Epithelial cell of proximal tubule (primary cell): ENCODE measurements at regions not wholly inside any gene's neighbourhood (a gene's known extent, or its start where the extent isn't known, plus 50 kb on each side); places are given as distances from the start of the nearest gene placed in this dataset.
"Not testable (repeated sequence)": the region's sequence is repeated elsewhere in the genome, so short reads cannot be mapped to it uniquely, and the experiment has no call there.

ENCODE experiments used
- DNase-seq: peaks from one replicate; pipeline ENCODE4 v3.0.0-alpha.2; 2011; ENCODE audit warnings: low read depth
- H3K4me3 ChIP-seq: 2 replicates; pipeline ENCODE4 v1.5.1; 2011; ENCODE audit warnings: low read depth, mild to moderate bottlenecking, low read length
- TF ChIP-seq, protein P1 (sequence below): conservative IDR thresholded peaks from 2 replicates; pipeline ENCODE4 v1.5.1; 2012; ENCODE audit warnings: low read depth, mild to moderate bottlenecking, low read length

DNA sequence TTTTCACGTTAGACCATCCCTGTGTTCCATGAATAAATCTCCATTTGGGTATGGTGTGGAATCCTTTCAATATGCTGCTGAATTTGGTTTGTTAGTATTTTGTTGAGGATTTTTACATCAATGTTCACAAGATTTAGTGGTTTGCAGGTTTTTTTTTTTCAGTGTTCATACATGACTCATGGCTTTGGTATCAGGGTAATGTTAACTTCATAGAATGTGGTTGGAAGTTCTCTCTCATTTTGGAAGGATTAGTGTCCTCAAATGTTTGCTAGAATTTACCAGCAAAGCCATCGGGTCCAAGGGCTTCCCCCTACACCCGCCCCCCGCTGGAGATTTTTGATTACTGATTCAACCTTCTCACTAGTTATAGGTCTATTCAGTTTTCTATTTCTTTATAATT lies 398.0 kb downstream of the NXPH1 start:
- H3K4me3 ChIP-seq: no peak overlapping the region
- TF ChIP-seq, protein P1, sequence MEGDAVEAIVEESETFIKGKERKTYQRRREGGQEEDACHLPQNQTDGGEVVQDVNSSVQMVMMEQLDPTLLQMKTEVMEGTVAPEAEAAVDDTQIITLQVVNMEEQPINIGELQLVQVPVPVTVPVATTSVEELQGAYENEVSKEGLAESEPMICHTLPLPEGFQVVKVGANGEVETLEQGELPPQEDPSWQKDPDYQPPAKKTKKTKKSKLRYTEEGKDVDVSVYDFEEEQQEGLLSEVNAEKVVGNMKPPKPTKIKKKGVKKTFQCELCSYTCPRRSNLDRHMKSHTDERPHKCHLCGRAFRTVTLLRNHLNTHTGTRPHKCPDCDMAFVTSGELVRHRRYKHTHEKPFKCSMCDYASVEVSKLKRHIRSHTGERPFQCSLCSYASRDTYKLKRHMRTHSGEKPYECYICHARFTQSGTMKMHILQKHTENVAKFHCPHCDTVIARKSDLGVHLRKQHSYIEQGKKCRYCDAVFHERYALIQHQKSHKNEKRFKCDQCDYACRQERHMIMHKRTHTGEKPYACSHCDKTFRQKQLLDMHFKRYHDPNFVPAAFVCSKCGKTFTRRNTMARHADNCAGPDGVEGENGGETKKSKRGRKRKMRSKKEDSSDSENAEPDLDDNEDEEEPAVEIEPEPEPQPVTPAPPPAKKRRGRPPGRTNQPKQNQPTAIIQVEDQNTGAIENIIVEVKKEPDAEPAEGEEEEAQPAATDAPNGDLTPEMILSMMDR: no peak
- DNase-seq: no peak

DNA sequence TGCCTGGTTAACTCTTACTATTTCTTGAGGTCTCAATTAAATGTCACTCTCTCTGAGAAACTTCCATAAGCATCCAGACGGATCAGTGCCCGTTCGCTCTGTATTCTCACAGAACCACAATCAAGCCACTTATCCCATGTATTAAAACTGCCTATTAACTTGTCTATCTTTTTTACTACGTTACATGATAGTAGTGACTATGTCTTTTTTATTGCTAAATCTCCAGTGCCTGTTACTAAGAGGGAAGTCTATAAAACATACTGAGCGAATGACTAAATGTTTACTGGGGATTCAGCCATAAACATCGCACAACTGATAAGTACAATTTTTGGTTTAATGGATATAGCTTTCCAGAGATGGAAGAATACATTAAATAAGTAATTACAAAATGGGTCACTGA lies 399.9 kb downstream of the NXPH1 start:
- no peak overlapping the region for H3K4me3 ChIP-seq
- TF ChIP-seq, protein P1: no peak
- no peak for DNase-seq

DNA sequence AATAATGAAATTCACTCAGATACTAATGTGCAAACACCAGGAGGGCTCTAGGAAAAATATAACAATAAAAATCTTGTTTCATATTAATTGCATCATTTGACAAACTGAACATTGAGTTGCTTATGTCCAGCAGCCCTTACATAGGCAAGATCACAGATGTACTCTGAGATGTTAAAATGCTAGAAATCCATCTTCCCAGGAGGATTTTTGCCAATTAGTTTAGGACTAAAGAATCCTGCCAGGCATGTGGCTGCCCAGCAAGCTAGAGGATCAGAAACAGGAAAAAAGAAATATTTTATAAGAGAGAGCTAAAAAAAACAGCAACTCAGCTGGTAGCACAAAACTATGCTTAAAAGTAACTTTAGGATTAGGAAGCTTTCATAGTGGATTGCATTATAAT lies 407.8 kb downstream of the NXPH1 start:
- no peak for DNase-seq
- H3K4me3 ChIP-seq: no peak overlapping the region
- TF ChIP-seq, protein P1: no peak

DNA sequence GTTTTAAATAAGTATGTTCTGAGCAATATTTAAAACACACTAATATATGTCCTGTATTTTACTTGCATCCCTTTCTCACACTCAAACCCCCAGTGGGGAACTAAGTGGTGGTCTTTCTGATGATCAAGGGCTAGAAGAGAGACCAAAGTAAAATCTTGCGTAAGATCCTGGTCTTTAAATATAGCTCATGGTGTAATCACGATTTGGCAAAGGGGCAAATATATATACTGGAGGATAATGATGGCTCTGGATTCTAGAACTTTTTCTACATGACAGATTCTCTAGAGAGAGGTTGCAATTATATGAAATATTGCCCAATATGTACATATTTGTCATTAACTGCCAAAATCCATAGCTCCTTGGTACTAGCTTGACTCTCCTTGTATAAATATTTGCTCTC lies 438.3 kb downstream of the NXPH1 start:
- TF ChIP-seq, protein P1: no peak
- no peak for DNase-seq
- no peak overlapping the region for H3K4me3 ChIP-seq

DNA sequence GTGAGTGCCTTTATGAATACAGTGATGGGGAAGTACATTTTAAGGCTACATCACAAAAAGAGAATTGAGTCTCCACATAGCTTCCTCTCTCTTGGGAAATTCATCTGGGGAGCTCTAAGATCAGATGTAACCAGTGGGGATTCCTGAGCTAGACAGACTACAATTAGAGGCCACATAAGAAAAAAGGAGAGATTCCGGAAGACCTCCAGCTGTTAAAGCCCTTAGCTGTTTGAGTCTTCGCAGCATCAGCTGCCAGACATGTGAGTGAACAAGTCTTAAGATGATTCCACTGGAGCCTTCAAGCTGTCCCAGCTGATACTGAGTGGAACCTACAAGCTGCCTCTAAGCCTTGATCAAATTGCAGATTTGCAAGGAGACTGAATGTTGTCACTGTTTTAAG lies 448.5 kb downstream of the NXPH1 start:
- no peak overlapping the region for H3K4me3 ChIP-seq
- DNase-seq: no peak
- TF ChIP-seq, protein P1: no peak

DNA sequence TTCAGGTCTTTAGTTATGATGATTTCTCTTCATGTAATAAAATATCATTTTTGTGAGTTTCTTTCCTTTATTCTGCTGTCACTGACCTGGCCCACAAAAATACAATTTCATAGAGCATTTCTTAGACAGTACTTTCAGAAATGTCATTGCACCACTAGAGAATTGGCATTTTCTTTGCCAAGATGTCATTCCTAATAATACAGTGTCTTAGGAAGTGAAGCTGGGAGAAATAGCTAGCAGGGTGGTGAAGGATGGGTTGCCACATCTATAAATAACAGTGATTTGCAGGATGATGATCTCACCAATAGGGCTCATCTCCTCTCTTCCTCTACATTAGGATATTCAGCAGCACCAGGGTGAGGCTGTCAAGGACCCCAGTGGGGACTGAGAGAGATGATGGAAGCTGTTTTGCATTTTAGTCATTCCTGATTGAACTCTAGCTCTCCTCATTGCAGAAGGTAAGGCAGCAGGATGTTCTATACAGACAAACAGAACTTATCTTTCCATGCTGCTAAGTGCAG lies 452.1 kb downstream of the NXPH1 start:
- DNase-seq: no peak
- TF ChIP-seq, protein P1: no peak
- H3K4me3 ChIP-seq: no peak overlapping the region

DNA sequence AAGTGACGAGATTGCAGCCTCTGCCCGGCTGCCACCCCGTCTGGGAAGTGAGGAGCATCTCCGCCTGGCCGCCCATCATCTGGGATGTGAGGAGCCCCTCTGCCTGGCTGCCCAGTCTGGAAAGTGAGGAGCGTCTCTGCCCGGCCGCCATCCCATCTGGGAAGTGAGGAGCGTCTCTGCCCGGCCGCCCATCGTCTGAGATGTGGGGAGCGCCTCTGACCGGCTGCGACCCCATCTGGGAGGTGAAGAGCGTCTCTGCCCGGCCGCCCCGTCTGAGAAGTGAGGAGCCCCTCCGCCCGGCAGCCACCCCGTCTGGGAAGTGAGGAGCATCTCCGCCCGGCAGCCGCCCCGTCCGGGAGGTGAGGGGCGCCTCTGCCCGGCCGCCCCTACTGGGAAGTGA lies 456.9 kb downstream of the NXPH1 start:
- not testable (repeated sequence) for DNase-seq, H3K4me3 ChIP-seq
